ENCODE measurements at regions not wholly inside any gene's neighbourhood (a gene's known extent, or its start where the extent isn't known, plus 50 kb on each side); places are given as distances from the start of the nearest gene placed in this dataset.

GRCh38 chr12:127560041-127560478, 706.9 kb upstream of the TMEM132C start:
- H3K9me3 ChIP-seq (ENCODE audit: low read length) = no peaks in the 10 kb centered on the region
- no peaks in the 10 kb centered on the region for H3K27me3 ChIP-seq (ENCODE audit: insufficient read depth, low read length)
- H4K20me1 ChIP-seq (ENCODE audit: insufficient read depth, low read length) = no peaks in the 10 kb centered on the region
- no peak overlapping the region for H3K4me2 ChIP-seq (ENCODE audit: low read length)
- no peak overlapping the region for H3K27ac ChIP-seq (ENCODE audit: low read depth, low read length, poor library complexity, severe bottlenecking)
- no peak overlapping the region for H3K4me3 ChIP-seq (ENCODE audit: low read depth, low read length, poor library complexity, severe bottlenecking)
- no peaks in the 10 kb centered on the region for H3K79me2 ChIP-seq (ENCODE audit: insufficient read depth, low read length)
- H3K36me3 ChIP-seq (ENCODE audit: insufficient read depth, low read length) = no peaks in the 10 kb centered on the region
- no peak overlapping the region for H3K9ac ChIP-seq (ENCODE audit: low read length)
- no peak for TF ChIP-seq CTCF (IDR thresholded peaks at IDR 0.05; ENCODE audit: low read length)
- no peak for TF ChIP-seq EZH2 (IDR thresholded peaks at IDR 0.05; ENCODE audit: borderline replicate concordance, low read length)
- H3K4me1 ChIP-seq (ENCODE audit: insufficient read depth, low read length, severe bottlenecking) = no peaks in the 10 kb centered on the region
- H3F3A ChIP-seq (ENCODE audit: insufficient read depth, low read length) = no peaks in the 10 kb centered on the region
- no peak overlapping the region for H2AFZ ChIP-seq (ENCODE audit: low read length)
- H3K9me2 ChIP-seq (ENCODE audit: low read depth, low read length) = no peaks in the 10 kb centered on the region

DNA sequence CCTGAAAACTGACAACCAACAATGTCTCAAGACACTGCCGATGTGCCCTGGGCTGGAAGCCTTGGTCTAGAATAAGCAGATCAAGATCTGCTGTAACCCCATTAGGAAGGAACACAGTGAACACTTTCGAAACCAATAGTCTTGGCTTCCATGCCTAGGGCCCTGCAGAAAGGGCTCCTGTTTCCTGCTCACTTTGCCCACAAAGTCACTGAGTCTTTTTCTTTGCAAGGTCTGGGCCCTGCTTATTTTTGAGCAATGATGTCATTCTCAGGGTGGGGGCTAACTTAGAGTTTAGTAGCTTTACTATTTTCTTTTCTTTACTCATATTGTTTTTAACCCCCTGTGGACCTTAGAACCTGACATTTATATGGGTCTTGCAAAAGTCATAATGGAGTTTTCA, 704.2 kb upstream of the TMEM132C start:
- no peak overlapping the region for H3K4me2 ChIP-seq (ENCODE audit: low read length)
- H3K9me2 ChIP-seq (ENCODE audit: low read depth, low read length) = no peaks in the 10 kb centered on the region
- TF ChIP-seq CTCF (IDR thresholded peaks at IDR 0.05; ENCODE audit: low read length) (no peak), EZH2 (IDR thresholded peaks at IDR 0.05; ENCODE audit: borderline replicate concordance, low read length) (no peak)
- H3K4me1 ChIP-seq (ENCODE audit: insufficient read depth, low read length, severe bottlenecking) = no peaks in the 10 kb centered on the region
- H3K27me3 ChIP-seq (ENCODE audit: insufficient read depth, low read length) = no peaks in the 10 kb centered on the region
- no peak overlapping the region for H3K9ac ChIP-seq (ENCODE audit: low read length)
- no peaks in the 10 kb centered on the region for H4K20me1 ChIP-seq (ENCODE audit: insufficient read depth, low read length)
- no peaks in the 10 kb centered on the region for H3K9me3 ChIP-seq (ENCODE audit: low read length)
- no peaks in the 10 kb centered on the region for H3F3A ChIP-seq (ENCODE audit: insufficient read depth, low read length)
- H3K27ac ChIP-seq (ENCODE audit: low read depth, low read length, poor library complexity, severe bottlenecking) = no peak overlapping the region
- no peaks in the 10 kb centered on the region for H3K79me2 ChIP-seq (ENCODE audit: insufficient read depth, low read length)
- no peak overlapping the region for H3K4me3 ChIP-seq (ENCODE audit: low read depth, low read length, poor library complexity, severe bottlenecking)
- no peaks in the 10 kb centered on the region for H3K36me3 ChIP-seq (ENCODE audit: insufficient read depth, low read length)
- H2AFZ ChIP-seq (ENCODE audit: low read length) = no peak overlapping the region

- Histone ChIP-seq H3F3A (ENCODE audit: insufficient read depth, low read length) (no peaks in the 10 kb centered on the region), H3K4me3 (ENCODE audit: low read depth, low read length, poor library complexity, severe bottlenecking) (no peak overlapping the region), H3K4me2 (ENCODE audit: low read length) (no peak overlapping the region), H3K9me3 (ENCODE audit: low read length) (no peaks in the 10 kb centered on the region), H3K27me3 (ENCODE audit: insufficient read depth, low read length) (no peaks in the 10 kb centered on the region), H3K36me3 (ENCODE audit: insufficient read depth, low read length) (no peaks in the 10 kb centered on the region), H2AFZ (ENCODE audit: low read length) (no peak overlapping the region), H3K4me1 (ENCODE audit: insufficient read depth, low read length, severe bottlenecking) (no peaks in the 10 kb centered on the region), H3K27ac (ENCODE audit: low read depth, low read length, poor library complexity, severe bottlenecking) (no peak overlapping the region), H3K9me2 (ENCODE audit: low read depth, low read length) (no peaks in the 10 kb centered on the region), H3K79me2 (ENCODE audit: insufficient read depth, low read length) (no peaks in the 10 kb centered on the region), H3K9ac (ENCODE audit: low read length) (no peak overlapping the region), H4K20me1 (ENCODE audit: insufficient read depth, low read length) (no peaks in the 10 kb centered on the region)
- no peak for TF ChIP-seq CTCF (IDR thresholded peaks at IDR 0.05; ENCODE audit: low read length)
- no peak for TF ChIP-seq EZH2 (IDR thresholded peaks at IDR 0.05; ENCODE audit: borderline replicate concordance, low read length)
Observed at GRCh38 chr12:127565241-127565640, 701.7 kb upstream of the TMEM132C start.
